Thyroid gland (tissue), 4 donors: ENCODE measurements at regions not wholly inside any gene's neighbourhood (a gene's known extent, or its start where the extent isn't known, plus 50 kb on each side); places are given as distances from the start of the nearest gene placed in this dataset.

Source experiments
- CTCF ChIP-seq, 6 experiments: fragments of 200-600 bp in 3 of 6; fragments of 450-650 bp in 3 of 6; sonication (generic) in 3 of 6; IDR thresholded peaks; one replicate each; pipeline ENCODE4 v1.5.1; 2016 to 2019; ENCODE audit warnings: antibody characterized with exemption in 6 of 6, mild to moderate bottlenecking in 2 of 6, inconsistent platforms in 1 of 6, moderate library complexity in 1 of 6
- POLR2A ChIP-seq, 2 donors: fragments of 450-650 bp; IDR thresholded peaks; one replicate each; pipeline ENCODE4 v1.6.1; 2017; ENCODE audit warnings: antibody characterized with exemption in 2 of 2, mild to moderate bottlenecking in 2 of 2, moderate library complexity in 1 of 2

GRCh38 chr18:14189858-14190257 is 57.6 kb upstream of the ZNF519 start:
- TF ChIP-seq CTCF (IDR thresholded peaks at IDR 0.05): no peak
- no peak for TF ChIP-seq POLR2A (IDR thresholded peaks at IDR 0.05)
